Effector memory CD4-positive, alpha-beta T cell (primary cell): ENCODE measurements at regions not wholly inside any gene's neighbourhood (a gene's known extent, or its start where the extent isn't known, plus 50 kb on each side); places are given as distances from the start of the nearest gene placed in this dataset.

Source experiments
- DNase-seq, 3 donors: peaks; one replicate each; pipeline ENCODE4 v3.0.0-alpha.2; 2020
- H3K27ac ChIP-seq: 2 replicates; pipeline ENCODE4 v1.7.0; 2013; ENCODE audit warnings: mild to moderate bottlenecking, low read length, moderate library complexity; ENCODE audit not compliant: insufficient read depth, poor library complexity, severe bottlenecking
- H3K27me3 ChIP-seq: replicated peaks from 2 replicates; pipeline ENCODE4 v1.7.0; 2013; ENCODE audit warnings: mild to moderate bottlenecking, low read length; ENCODE audit not compliant: insufficient read depth, control insufficient read depth, poor library complexity, severe bottlenecking
- H3K36me3 ChIP-seq: 2 replicates; pipeline ENCODE4 v1.7.0; 2013; ENCODE audit warnings: mild to moderate bottlenecking, low read length, moderate library complexity; ENCODE audit not compliant: control insufficient read depth, insufficient read depth
- H3K4me1 ChIP-seq: 2 replicates; pipeline ENCODE4 v1.7.0; 2013; ENCODE audit warnings: low read length, mild to moderate bottlenecking; ENCODE audit not compliant: control insufficient read depth, insufficient read depth, poor library complexity, severe bottlenecking
- H3K4me3 ChIP-seq: 2 replicates; pipeline ENCODE4 v1.7.0; 2013; ENCODE audit warnings: low read length, low read depth, mild to moderate bottlenecking; ENCODE audit not compliant: insufficient read depth, poor library complexity, severe bottlenecking
- H3K9me3 ChIP-seq: 2 replicates; pipeline ENCODE4 v1.7.0; 2013; ENCODE audit warnings: mild to moderate bottlenecking, low read length, moderate library complexity; ENCODE audit not compliant: control insufficient read depth

DNA sequence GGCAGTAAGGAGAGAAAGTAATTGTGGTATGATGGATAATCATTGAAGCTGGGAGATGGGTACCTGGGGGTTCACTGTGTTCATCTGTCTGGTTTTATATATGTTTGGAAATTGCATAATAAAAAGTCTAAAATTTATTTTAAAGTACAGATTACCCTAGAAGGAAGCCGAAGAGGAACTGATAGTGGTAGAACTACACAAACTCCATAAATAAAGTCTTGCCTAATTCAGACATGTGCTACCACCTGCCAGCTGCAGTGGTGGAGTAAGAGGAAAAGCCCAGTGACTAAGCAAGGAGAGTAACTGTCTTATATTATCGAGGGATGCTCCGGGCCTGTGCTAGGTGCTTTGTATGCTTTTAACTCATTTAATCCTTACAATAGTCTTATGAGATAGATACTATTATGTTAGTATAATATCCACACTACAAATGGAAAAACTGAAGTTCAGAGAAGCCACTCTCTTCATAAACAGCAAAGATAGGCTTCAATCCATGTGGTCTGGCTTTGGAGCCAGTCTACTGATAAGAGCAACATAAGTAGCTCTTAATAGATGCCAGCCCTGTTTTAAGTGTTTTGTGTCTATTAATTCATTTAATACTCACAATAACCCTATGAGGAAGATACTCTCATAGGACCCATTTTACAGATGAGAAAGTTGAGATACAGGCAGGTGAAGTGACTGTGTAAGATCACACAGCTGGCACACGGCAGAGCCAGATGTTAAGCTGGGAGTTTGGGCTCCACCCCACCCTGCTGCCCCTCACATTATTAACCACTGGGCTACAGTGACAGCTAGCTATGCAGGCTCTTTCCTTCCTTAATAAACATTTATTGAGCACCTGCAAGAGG lies 56.8 kb upstream of the HNRNPU start:
- H3K9me3 ChIP-seq: no peaks in the 10 kb centered on the region
- no peak overlapping the region for H3K4me3 ChIP-seq
- H3K4me1 ChIP-seq: no peaks in the 10 kb centered on the region
- H3K36me3 ChIP-seq: no peaks in the 10 kb centered on the region
- H3K27ac ChIP-seq: no peak overlapping the region
- no peak for DNase-seq
- H3K27me3 ChIP-seq: no peaks in the 10 kb centered on the region

DNA sequence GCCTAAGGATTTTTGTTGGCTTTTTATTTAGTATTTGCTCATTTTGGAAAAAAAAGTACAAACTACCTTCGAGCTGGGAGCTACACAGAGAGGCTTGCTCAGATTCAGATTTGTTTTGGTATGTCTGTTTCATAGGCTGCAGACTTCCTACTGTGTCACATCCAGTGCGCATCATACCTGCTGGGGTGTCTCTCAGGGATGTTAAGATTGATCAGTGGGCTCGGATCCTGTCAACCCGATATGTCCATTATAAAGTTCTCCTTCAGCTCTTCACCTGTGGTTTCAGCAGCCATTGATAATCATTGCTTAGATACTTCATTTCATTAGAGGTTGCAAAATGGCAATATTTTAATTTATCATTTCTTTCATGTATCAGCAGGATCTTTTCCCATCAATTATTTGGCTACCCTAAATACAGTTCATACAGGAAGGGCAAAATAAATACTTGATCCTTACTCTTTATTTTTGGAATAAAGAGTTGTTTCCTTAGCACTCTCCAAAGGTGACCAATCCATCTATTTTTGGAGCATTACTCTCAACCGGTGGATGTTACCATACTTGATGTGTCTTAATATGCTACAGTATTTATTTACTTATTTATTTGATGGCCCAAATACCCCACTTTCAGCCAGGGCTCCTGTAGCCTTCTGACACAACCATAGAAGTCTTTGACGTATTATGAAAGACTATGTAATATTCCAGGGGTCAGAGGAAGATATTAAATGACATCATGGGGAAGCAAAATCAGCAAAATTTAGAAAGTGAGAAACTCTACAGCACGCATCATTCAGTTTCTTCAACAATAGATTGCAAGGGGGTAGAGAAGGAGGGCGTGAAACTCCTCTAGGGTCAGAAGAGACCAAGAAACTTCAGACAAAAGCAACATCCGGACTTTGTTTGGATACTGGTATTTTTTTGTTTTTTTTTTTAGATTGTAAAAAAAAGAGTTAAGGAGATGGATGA lies 55.3 kb upstream of the HNRNPU start:
- no peaks in the 10 kb centered on the region for H3K27me3 ChIP-seq
- H3K9me3 ChIP-seq: no peaks in the 10 kb centered on the region
- no peaks in the 10 kb centered on the region for H3K36me3 ChIP-seq
- H3K4me1 ChIP-seq: no peaks in the 10 kb centered on the region
- DNase-seq: no peak
- H3K4me3 ChIP-seq: peak overlapping the region; percentile 53
- H3K27ac ChIP-seq: no peak overlapping the region

GRCh38 chr1:244918421-244919319 lies 54.3 kb upstream of the HNRNPU start:
- Histone ChIP-seq H3K36me3 (no peaks in the 10 kb centered on the region), H3K27ac (no peak overlapping the region), H3K4me3 (peak overlapping the region; percentile 53), H3K4me1 (no peaks in the 10 kb centered on the region), H3K27me3 (no peaks in the 10 kb centered on the region), H3K9me3 (no peaks in the 10 kb centered on the region)
- DNase-seq: peak; percentile 33 to 57 (median 40)

DNA sequence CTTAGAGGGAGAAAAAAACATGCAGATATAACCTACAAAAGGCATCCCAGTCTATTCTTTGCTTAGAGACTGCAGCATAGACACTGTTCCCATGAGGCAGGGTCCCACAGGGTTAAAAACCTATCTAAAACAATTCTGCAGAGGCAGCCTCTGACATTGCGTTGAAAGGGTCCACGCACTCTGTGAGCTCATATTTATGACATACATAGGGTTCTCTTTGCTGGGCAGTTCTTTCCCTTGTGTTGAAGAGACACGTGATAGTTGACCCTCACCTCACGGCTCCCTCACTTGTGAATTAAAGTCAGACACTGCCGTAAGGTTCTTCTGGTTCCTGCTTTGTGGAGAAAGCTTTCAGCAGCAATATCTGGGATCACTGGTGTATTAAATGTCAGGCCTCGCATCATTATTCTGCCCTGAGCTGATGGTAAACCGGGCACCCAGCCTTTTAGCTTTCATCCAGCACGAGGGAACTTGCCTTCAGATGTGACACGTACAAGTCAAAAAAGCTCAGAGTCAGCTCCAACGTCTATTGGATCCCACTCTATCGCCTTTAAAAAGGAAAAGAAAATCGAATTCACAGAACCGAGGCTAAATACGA lies 52.8 kb upstream of the HNRNPU start:
- Histone ChIP-seq H3K27me3 (no peaks in the 10 kb centered on the region), H3K9me3 (no peaks in the 10 kb centered on the region), H3K27ac (no peak overlapping the region), H3K4me1 (no peaks in the 10 kb centered on the region), H3K36me3 (no peaks in the 10 kb centered on the region), H3K4me3 (no peak overlapping the region)
- DNase-seq: no peak

DNA sequence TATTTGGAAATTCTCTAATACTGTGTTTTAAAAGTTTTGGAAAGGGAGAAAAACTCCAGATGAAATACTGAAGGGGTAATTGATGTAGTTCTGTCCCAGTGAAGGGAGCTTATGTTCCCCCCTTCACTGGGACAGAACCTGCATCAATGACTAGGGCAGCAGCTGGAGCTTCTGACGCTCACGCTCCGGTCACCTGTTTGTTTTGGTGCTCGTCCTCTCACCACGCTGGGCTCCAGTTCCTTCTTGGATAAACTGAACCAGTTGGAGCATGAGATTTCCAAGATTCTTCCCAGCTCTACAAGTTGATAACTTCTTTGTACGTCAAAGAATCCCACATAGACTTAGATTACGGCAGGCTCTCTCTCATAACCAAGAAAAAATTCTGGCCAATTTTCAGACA lies 51.4 kb upstream of the HNRNPU start:
- Histone ChIP-seq H3K36me3 (no peaks in the 10 kb centered on the region), H3K4me3 (no peak overlapping the region), H3K4me1 (no peaks in the 10 kb centered on the region), H3K27me3 (no peaks in the 10 kb centered on the region), H3K27ac (no peak overlapping the region), H3K9me3 (no peaks in the 10 kb centered on the region)
- DNase-seq: no peak

GRCh38 chr1:244914761-244915160 lies 50.4 kb upstream of the HNRNPU start:
- Histone ChIP-seq H3K4me1 (no peaks in the 10 kb centered on the region), H3K27me3 (no peaks in the 10 kb centered on the region), H3K36me3 (no peaks in the 10 kb centered on the region), H3K9me3 (no peaks in the 10 kb centered on the region), H3K27ac (no peak overlapping the region), H3K4me3 (no peak overlapping the region)
- DNase-seq: no peak
